PC-9 (cell line): ENCODE measurements at regions not wholly inside any gene's neighbourhood (a gene's known extent, or its start where the extent isn't known, plus 50 kb on each side); places are given as distances from the start of the nearest gene placed in this dataset.

Source experiments
- BruUV-seq: library from RNA; stranded (reverse); fragments of 400-500 nt; replicated peaks from 2 replicates; lab custom pipeline; 2021; lab: Mats Ljungman, UMichigan
- CTCF ChIA-PET: fragments of 300-600 bp; sonication (Branson Sonifier 250); formaldehyde crosslinking; loops from one replicate; lab custom pipeline; 2022; ENCODE audit warnings: antibody characterized with exemption; lab: Charles Lee
- POLR2A ChIA-PET: fragments of 300-600 bp; sonication (Branson Sonifier 250); formaldehyde crosslinking; loops from one replicate; lab custom pipeline; 2022; ENCODE audit warnings: antibody characterized with exemption; ENCODE audit not compliant: unreplicated experiment; lab: Charles Lee
- DNase-seq, 2 experiments: peaks; one replicate each; pipeline versions ENCODE4 v3.0.0 to v3.0.0-alpha.2; 2015 to 2022; ENCODE audit warnings: mixed read lengths in 1 of 2
- H2AFZ ChIP-seq: fragments of 200-600 bp; sonication (generic); 2 replicates; pipeline ENCODE4 v1.8.1; 2017; ENCODE audit warnings: antibody characterized with exemption
- H3F3A ChIP-seq: fragments of 200-600 bp; sonication (generic); 2 replicates; pipeline ENCODE4 v1.8.1; 2017; ENCODE audit warnings: antibody characterized with exemption, mild to moderate bottlenecking, low read depth; ENCODE audit not compliant: insufficient read depth
- H3K27ac ChIP-seq: fragments of 200-600 bp; sonication (generic); 2 replicates; pipeline ENCODE4 v1.6.1; 2016; ENCODE audit warnings: mixed run types
- H3K27me3 ChIP-seq: fragments of 200-600 bp; sonication (generic); 2 replicates; pipeline ENCODE4 v1.6.1; 2016; ENCODE audit warnings: low read depth, mixed run types; ENCODE audit not compliant: insufficient read depth
- H3K36me3 ChIP-seq: fragments of 200-600 bp; sonication (generic); 2 replicates; pipeline ENCODE4 v1.6.1; 2016; ENCODE audit warnings: low read depth, mixed run types
- H3K4me1 ChIP-seq: fragments of 200-600 bp; sonication (generic); replicated peaks from 2 replicates; pipeline ENCODE4 v1.6.1; 2016; ENCODE audit warnings: mixed run types; ENCODE audit not compliant: insufficient read depth
- H3K4me2 ChIP-seq: fragments of 200-600 bp; sonication (generic); 2 replicates; pipeline ENCODE4 v1.6.1; 2017; ENCODE audit warnings: mixed run types
- H3K4me3 ChIP-seq: fragments of 200-600 bp; sonication (generic); 2 replicates; pipeline ENCODE4 v1.6.1; 2016; ENCODE audit warnings: mixed run types
- H3K79me2 ChIP-seq: fragments of 200-600 bp; sonication (generic); 2 replicates; pipeline ENCODE4 v1.6.1; 2017; ENCODE audit warnings: low read depth, mixed run types
- H3K9me2 ChIP-seq: fragments of 200-600 bp; sonication (generic); 2 replicates; pipeline ENCODE4 v1.8.1; 2017; ENCODE audit warnings: mild to moderate bottlenecking; ENCODE audit not compliant: insufficient read depth
- H3K9me3 ChIP-seq: fragments of 200-600 bp; sonication (generic); 2 replicates; pipeline ENCODE4 v1.8.1; 2016; ENCODE audit warnings: low read depth; ENCODE audit not compliant: insufficient read depth
- H4K20me1 ChIP-seq: fragments of 200-600 bp; sonication (generic); 2 replicates; pipeline ENCODE4 v1.8.1; 2017; ENCODE audit not compliant: insufficient read depth
- EZH2 ChIP-seq: fragments of 200-600 bp; sonication (generic); IDR thresholded peaks from 2 replicates; pipeline ENCODE4 v1.8.0; 2017; ENCODE audit warnings: antibody characterized with exemption, low read depth
- intact Hi-C: fragments of 100-400 bp; cut with micrococcal nuclease; formaldehyde crosslinking; loops from one replicate; pipeline ENCODE4 v1.10.0; 2022; ENCODE audit not compliant: unreplicated experiment
- TF ChIP-seq, protein P1 (sequence below): fragments of 200-600 bp; sonication (generic); conservative IDR thresholded peaks from 2 replicates; pipeline ENCODE4 v1.6.1; 2017; ENCODE audit warnings: mixed run types, antibody characterized with exemption, mild to moderate bottlenecking, moderate library complexity

GRCh38 chr1:37137014-37137413 is 102.7 kb upstream of the GRIK3 start:
- Histone ChIP-seq H3K27ac (no peak overlapping the region), H3K4me1 (no peaks in the 10 kb centered on the region), H4K20me1 (no peaks in the 10 kb centered on the region), H3K27me3 (peaks cover 62% of the 10 kb centered on the region), H2AFZ (no peak overlapping the region), H3K4me2 (no peak overlapping the region), H3K36me3 (no peaks in the 10 kb centered on the region), H3F3A (no peaks in the 10 kb centered on the region), H3K9me3 (no peaks in the 10 kb centered on the region), H3K9me2 (no peaks in the 10 kb centered on the region), H3K4me3 (no peak overlapping the region), H3K79me2 (no peaks in the 10 kb centered on the region)
- no TSS peak for BruUV-seq
- intact Hi-C loops, result no loop called here
- ChIA-PET POLR2A (no interaction called here), CTCF (no interaction called here)
- TF ChIP-seq EZH2, result no peak
- TF ChIP-seq, protein P1, sequence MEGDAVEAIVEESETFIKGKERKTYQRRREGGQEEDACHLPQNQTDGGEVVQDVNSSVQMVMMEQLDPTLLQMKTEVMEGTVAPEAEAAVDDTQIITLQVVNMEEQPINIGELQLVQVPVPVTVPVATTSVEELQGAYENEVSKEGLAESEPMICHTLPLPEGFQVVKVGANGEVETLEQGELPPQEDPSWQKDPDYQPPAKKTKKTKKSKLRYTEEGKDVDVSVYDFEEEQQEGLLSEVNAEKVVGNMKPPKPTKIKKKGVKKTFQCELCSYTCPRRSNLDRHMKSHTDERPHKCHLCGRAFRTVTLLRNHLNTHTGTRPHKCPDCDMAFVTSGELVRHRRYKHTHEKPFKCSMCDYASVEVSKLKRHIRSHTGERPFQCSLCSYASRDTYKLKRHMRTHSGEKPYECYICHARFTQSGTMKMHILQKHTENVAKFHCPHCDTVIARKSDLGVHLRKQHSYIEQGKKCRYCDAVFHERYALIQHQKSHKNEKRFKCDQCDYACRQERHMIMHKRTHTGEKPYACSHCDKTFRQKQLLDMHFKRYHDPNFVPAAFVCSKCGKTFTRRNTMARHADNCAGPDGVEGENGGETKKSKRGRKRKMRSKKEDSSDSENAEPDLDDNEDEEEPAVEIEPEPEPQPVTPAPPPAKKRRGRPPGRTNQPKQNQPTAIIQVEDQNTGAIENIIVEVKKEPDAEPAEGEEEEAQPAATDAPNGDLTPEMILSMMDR, result no peak
- DNase-seq, result no peak

- BruUV-seq, result no TSS peak
- TF ChIP-seq, protein P1, result no peak
- no peak for TF ChIP-seq EZH2
- no peaks in the 10 kb centered on the region for H3K9me3 ChIP-seq
- no peaks in the 10 kb centered on the region for H3F3A ChIP-seq
- H4K20me1 ChIP-seq, result no peaks in the 10 kb centered on the region
- no peaks in the 10 kb centered on the region for H3K4me1 ChIP-seq
- intact Hi-C loops, result no loop called here
- H3K27me3 ChIP-seq, result peaks cover 56% of the 10 kb centered on the region
- no peak overlapping the region for H2AFZ ChIP-seq
- no peaks in the 10 kb centered on the region for H3K79me2 ChIP-seq
- H3K27ac ChIP-seq, result no peak overlapping the region
- ChIA-PET CTCF (no interaction called here), POLR2A (no interaction called here)
- no peak overlapping the region for H3K4me2 ChIP-seq
- no peak overlapping the region for H3K4me3 ChIP-seq
- no peaks in the 10 kb centered on the region for H3K9me2 ChIP-seq
- no peaks in the 10 kb centered on the region for H3K36me3 ChIP-seq
- no peak for DNase-seq
Measured at GRCh38 chr1:37137601-37138000, 103.3 kb upstream of the GRIK3 start.

DNA sequence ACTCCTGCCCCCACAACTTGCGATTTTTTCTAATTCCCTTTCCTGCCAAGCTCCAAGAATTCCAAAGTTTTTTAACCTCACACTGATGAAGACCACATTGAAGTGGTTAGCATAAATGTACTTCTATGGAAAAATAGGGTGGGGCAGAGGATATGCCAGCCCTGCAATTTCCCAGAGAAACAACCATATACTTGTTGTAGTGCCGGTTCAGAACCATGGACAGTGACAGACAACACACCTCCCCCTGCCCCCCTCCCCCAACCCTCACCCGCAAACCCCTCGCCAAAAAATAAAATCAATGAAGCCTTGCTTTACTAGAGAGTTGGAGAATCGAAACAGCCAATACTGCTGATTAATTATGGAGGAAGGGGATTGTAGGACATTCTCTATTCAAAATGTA is 109.5 kb upstream of the GRIK3 start:
- H3K4me2 ChIP-seq, result no peak overlapping the region
- no peaks in the 10 kb centered on the region for H3K36me3 ChIP-seq
- BruUV-seq, result no TSS peak
- no peak for DNase-seq
- no peaks in the 10 kb centered on the region for H3F3A ChIP-seq
- H3K4me1 ChIP-seq, result no peaks in the 10 kb centered on the region
- no peaks in the 10 kb centered on the region for H3K9me3 ChIP-seq
- ChIA-PET CTCF (no interaction called here), POLR2A (no interaction called here)
- intact Hi-C loops, result no loop called here
- H2AFZ ChIP-seq, result no peak overlapping the region
- no peaks in the 10 kb centered on the region for H4K20me1 ChIP-seq
- no peaks in the 10 kb centered on the region for H3K79me2 ChIP-seq
- H3K27ac ChIP-seq, result no peak overlapping the region
- peaks cover 17% of the 10 kb centered on the region; the same call in 1 of the 2 replicates for H3K27me3 ChIP-seq
- H3K9me2 ChIP-seq, result no peaks in the 10 kb centered on the region
- no peak for TF ChIP-seq EZH2
- TF ChIP-seq, protein P1, result no peak
- no peak overlapping the region for H3K4me3 ChIP-seq
